GM12878 (cell line): ENCODE measurements at regions not wholly inside any gene's neighbourhood (a gene's known extent, or its start where the extent isn't known, plus 50 kb on each side); places are given as distances from the start of the nearest gene placed in this dataset.

Experiments
- ATAC-seq: fragments of 200-7000 bp; cut with Tn5 transposase; 3 replicates; pipeline ENCODE4 v1.9.1; 2020; ENCODE audit warnings: mild to moderate bottlenecking, moderate library complexity
- BruUV-seq: library from RNA; stranded (reverse); fragments of 400-500 nt; replicated peaks from 2 replicates; lab custom pipeline; 2021; lab: Mats Ljungman, UMichigan
- CTCF ChIA-PET: fragments of 300-600 bp; sonication (Branson Sonifier 250); formaldehyde crosslinking; extraction: SDS; loops from one replicate; lab custom pipeline; 2021; ENCODE audit warnings: inconsistent platforms; lab: Yijun Ruan, JAX
- POLR2A ChIA-PET: fragments of 350-600 bp; formaldehyde crosslinking; extraction: SDS; loops from one replicate; lab custom pipeline; 2021; ENCODE audit warnings: inconsistent platforms; lab: Charles Lee
- RAD21 ChIA-PET: fragments of 300-600 bp; sonication (Branson Sonifier 250); formaldehyde crosslinking; loops from one replicate; lab custom pipeline; 2023; ENCODE audit warnings: antibody characterized with exemption; ENCODE audit not compliant: unreplicated experiment; lab: Charles Lee
- SMC1A ChIA-PET: fragments of 300-600 bp; sonication (Branson Sonifier 250); formaldehyde crosslinking; loops from one replicate; lab custom pipeline; 2023; ENCODE audit not compliant: unreplicated experiment, uncharacterized antibody; lab: Charles Lee
- DNase-seq: peaks from one replicate; pipeline ENCODE4 v3.0.0-alpha.2; 2011; ENCODE audit warnings: low read depth, low spot score
- FAIRE-seq: peaks from 3 replicates; lab custom pipeline; 2011; peaks lifted over from hg19 to GRCh38; lab: Jason Lieb, UNC
- H2AFZ ChIP-seq: 2 replicates; pipeline ENCODE4 v1.6.0; 2011; ENCODE audit warnings: low read depth, low read length, control low read depth; ENCODE audit not compliant: control insufficient read depth
- H3K27ac ChIP-seq: 2 replicates; pipeline ENCODE4 v1.5.1; 2011; ENCODE audit warnings: control low read depth; ENCODE audit not compliant: control insufficient read depth, insufficient read depth
- H3K27me3 ChIP-seq, 2 experiments: replicated peaks in 1 of 2; 2 replicates each; pipeline versions ENCODE4 v1.6.0 to v1.6.1; 2011; ENCODE audit warnings: low read length in 1 of 2; ENCODE audit not compliant: control insufficient read depth in 2 of 2, insufficient read depth in 2 of 2
- H3K36me3 ChIP-seq, 2 experiments: 2 replicates each; pipeline ENCODE4 v1.5.1; 2011; ENCODE audit warnings: low read length in 1 of 2; ENCODE audit not compliant: control insufficient read depth in 2 of 2, insufficient read depth in 2 of 2
- H3K4me1 ChIP-seq: 2 replicates; pipeline ENCODE4 v1.6.1; 2011; ENCODE audit warnings: mild to moderate bottlenecking, low read length, moderate library complexity, mixed read lengths; ENCODE audit not compliant: control insufficient read depth, insufficient read depth
- H3K4me2 ChIP-seq: 2 replicates; pipeline ENCODE4 v1.6.0; 2011; ENCODE audit warnings: control low read depth; ENCODE audit not compliant: control insufficient read depth, insufficient read depth
- H3K4me3 ChIP-seq: fragments of 200-600 bp; sonication (generic); 2 replicates; pipeline ENCODE4 v1.5.1; 2016
- H3K79me2 ChIP-seq: 2 replicates; pipeline ENCODE4 v1.6.0; 2011; ENCODE audit warnings: low read length; ENCODE audit not compliant: control insufficient read depth, insufficient read depth
- H3K9ac ChIP-seq: 2 replicates; pipeline ENCODE4 v1.8.0; 2011; ENCODE audit warnings: low read length, control low read depth, mixed read lengths; ENCODE audit not compliant: control insufficient read depth, insufficient read depth
- H3K9me3 ChIP-seq: replicated peaks from 3 replicates; pipeline ENCODE4 v1.5.1; 2011; ENCODE audit warnings: mild to moderate bottlenecking, low read length; ENCODE audit not compliant: control insufficient read depth, insufficient read depth
- H4K20me1 ChIP-seq: 2 replicates; pipeline ENCODE4 v1.6.0; 2011; ENCODE audit not compliant: control insufficient read depth, insufficient read depth
- BCL11A ChIP-seq: IDR thresholded peaks from 2 replicates; pipeline ENCODE4 v1.6.1; 2011; ENCODE audit warnings: low read depth, low read length
- E2F8 ChIP-seq: fragments of 450-650 bp; IDR thresholded peaks from 2 replicates; pipeline ENCODE4 v1.6.1; 2018; ENCODE audit warnings: mild to moderate bottlenecking, low read depth, moderate library complexity; ENCODE audit not compliant: partially characterized antibody
- MEF2B ChIP-seq: fragments of 450-650 bp; IDR thresholded peaks from 2 replicates; pipeline ENCODE4 v1.6.1; 2018; ENCODE audit warnings: mild to moderate bottlenecking, moderate library complexity; ENCODE audit not compliant: partially characterized antibody, poor library complexity, severe bottlenecking
- ZNF592 ChIP-seq: fragments of 450-650 bp; IDR thresholded peaks from 2 replicates; pipeline ENCODE4 v1.6.1; 2017; ENCODE audit warnings: mild to moderate bottlenecking, moderate library complexity
- WGBS: methylation state at CpG from one replicate; pipeline ENCODE4 v1.1.6; 2016; ENCODE audit warnings: low lambda C conversion rate; ENCODE audit not compliant: insufficient replicate concordance, insufficient coverage; ENCODE audit errors: missing lambda C conversion rate; 5-methylcytosine and 5-hydroxymethylcytosine counted together
- in situ Hi-C: fragments of 300-500 bp; cut with MboI; formaldehyde crosslinking; loops from 9 replicates; pipeline ENCODE4 v1.14.3; 2018; ENCODE audit warnings: mixed read lengths
- intact Hi-C: fragments of 100-400 bp; cut with micrococcal nuclease; formaldehyde crosslinking; loops from one replicate; pipeline ENCODE4 v1.14.2; 2022; ENCODE audit not compliant: unreplicated experiment

- in situ Hi-C loops (no loop called here), intact Hi-C loops (no loop called here)
- FAIRE-seq (no peak), DNase-seq (no peak), ATAC-seq (peak; percentile 55)
- H4K20me1 ChIP-seq, result no peaks in the 10 kb centered on the region
- no peak overlapping the region for H3K4me2 ChIP-seq
- ChIA-PET CTCF (interaction anchor here (1.5 to 2.4 kb wide), 2 partner anchors 14 to 233 kb away, joined by 4 to 9 read pairs; no protein-coding TSS in a partner anchor), RAD21 (interaction anchor here (1.1 kb wide), 1 partner anchor 14 kb away, joined by 3 read pairs; no protein-coding TSS in a partner anchor), POLR2A (no interaction called here), SMC1A (interaction anchor here (0.6 to 1.0 kb wide), 3 partner anchors 14 to 850 kb away, joined by 3 read pairs; no protein-coding TSS in a partner anchor)
- H3K27me3 ChIP-seq, result peaks cover 0 to 2% of the 10 kb centered on the region in 2 experiments; a peak in 1 of 4 replicates
- H3K4me1 ChIP-seq, result no peaks in the 10 kb centered on the region
- H3K9me3 ChIP-seq, result no peaks in the 10 kb centered on the region
- no peak for TF ChIP-seq MEF2B
- no peak for TF ChIP-seq BCL11A
- no peak for TF ChIP-seq E2F8
- TF ChIP-seq ZNF592, result no peak
- H2AFZ ChIP-seq, result no peak overlapping the region
- no peak overlapping the region for H3K27ac ChIP-seq
- 2% methylated on average over 4 of the region's 4 CpGs for WGBS
- H3K79me2 ChIP-seq, result no peaks in the 10 kb centered on the region
- H3K9ac ChIP-seq, result no peak overlapping the region
- H3K4me3 ChIP-seq, result no peak overlapping the region
- no peaks in the 10 kb centered on the region for H3K36me3 ChIP-seq
- BruUV-seq, result no TSS peak
These were observed 71.0 kb upstream of the CCL1 start for GRCh38 chr17:34434052-34434451.
